Small intestine (tissue), 7 donors: ENCODE measurements at regions not wholly inside any gene's neighbourhood (a gene's known extent, or its start where the extent isn't known, plus 50 kb on each side); places are given as distances from the start of the nearest gene placed in this dataset.

Experiments
- DNase-seq, 2 donors: peaks; one replicate each; pipeline versions ENCODE4 v3.0.0 to v3.0.0-alpha.2; 2013
- FAIRE-seq: peaks from 2 replicates; lab custom pipeline; 2012; peaks lifted over from hg19 to GRCh38; lab: Jason Lieb, UNC
- H3K27ac ChIP-seq, 3 donors: one replicate each; pipeline ENCODE4 v1.5.1; 2013; ENCODE audit warnings: low read length in 2 of 3, mild to moderate bottlenecking in 2 of 3, control low read depth in 1 of 3, inconsistent platforms in 1 of 3, low read depth in 1 of 3, moderate library complexity in 1 of 3
- H3K27me3 ChIP-seq, 3 donors: one replicate each; pipeline ENCODE4 v1.6.1; 2013; ENCODE audit warnings: low read length in 3 of 3, inconsistent platforms in 1 of 3; ENCODE audit not compliant: control insufficient read depth in 3 of 3, insufficient read depth in 3 of 3
- H3K36me3 ChIP-seq, 3 donors: one replicate each; pipeline ENCODE4 v1.6.1; 2013; ENCODE audit warnings: low read length in 3 of 3, inconsistent platforms in 1 of 3, low read depth in 1 of 3, mild to moderate bottlenecking in 1 of 3, moderate library complexity in 1 of 3; ENCODE audit not compliant: control insufficient read depth in 3 of 3, insufficient read depth in 2 of 3
- H3K4me1 ChIP-seq, 3 donors: one replicate each; pipeline ENCODE4 v1.6.1; 2013; ENCODE audit warnings: low read length in 2 of 3, inconsistent platforms in 1 of 3, low read depth in 1 of 3, mild to moderate bottlenecking in 1 of 3, moderate library complexity in 1 of 3; ENCODE audit not compliant: control insufficient read depth in 3 of 3, insufficient read depth in 2 of 3
- H3K4me3 ChIP-seq, 3 donors: one replicate each; pipeline ENCODE4 v1.5.1; 2013; ENCODE audit warnings: low read length in 3 of 3, control low read depth in 1 of 3, inconsistent platforms in 1 of 3, low read depth in 1 of 3, mild to moderate bottlenecking in 1 of 3, moderate library complexity in 1 of 3
- H3K9me3 ChIP-seq, 2 donors: one replicate each; pipeline ENCODE4 v1.6.1; 2013; ENCODE audit warnings: low read depth in 1 of 2, low read length in 1 of 2; ENCODE audit not compliant: control insufficient read depth in 2 of 2, insufficient read depth in 1 of 2
- WGBS, 3 donors: extraction: QIAGEN DNeasy Blood & Tissue Kit; methylation state at CpG; one replicate each; pipeline ENCODE4 v1.1.7; 2013; 5-methylcytosine and 5-hydroxymethylcytosine counted together
- donor health status: healthy with polysubstance abuse.
- donor health status: control.
- donor health status: control.
- donor health status: Bipolar disorder and iron deficiency.
- donor health status: healthy.

- H3K27ac ChIP-seq, result no peak overlapping the region
- H3K4me3 ChIP-seq, result no peak overlapping the region
- FAIRE-seq (no peak), DNase-seq (no peak)
- H3K9me3 ChIP-seq, result no peaks in the 10 kb centered on the region
- H3K4me1 ChIP-seq, result no peaks in the 10 kb centered on the region
- 34 to 43% (median 42%) methylated on average over 1 of the region's 1 CpG for WGBS, 3 donors
- H3K36me3 ChIP-seq, result no peaks in the 10 kb centered on the region
- H3K27me3 ChIP-seq, result no peaks in the 10 kb centered on the region
These were observed 240.9 kb upstream of the ADGRL2 start for GRCh38 chr1:81559662-81560350.

GRCh38 chr1:81558291-81559076, 242.2 kb upstream of the ADGRL2 start:
- no peak for FAIRE-seq
- no peaks in the 10 kb centered on the region for H3K4me1 ChIP-seq
- no peaks in the 10 kb centered on the region for H3K27me3 ChIP-seq
- 31 to 72% (median 51%) methylated on average over 1 of the region's 1 CpG for WGBS, 3 donors
- H3K4me3 ChIP-seq, result no peak overlapping the region
- no peak overlapping the region for H3K27ac ChIP-seq
- no peaks in the 10 kb centered on the region for H3K9me3 ChIP-seq
- no peaks in the 10 kb centered on the region for H3K36me3 ChIP-seq
- peak in 1 of 2 donors; percentile 6 for DNase-seq

- FAIRE-seq (no peak), DNase-seq (no peak)
- 93 to 95% (median 95%) methylated on average over 11 of the region's 11 CpGs for WGBS, 3 donors
- Histone ChIP-seq H3K9me3 (no peaks in the 10 kb centered on the region), H3K27ac (no peak overlapping the region), H3K27me3 (no peaks in the 10 kb centered on the region), H3K4me3 (no peak overlapping the region), H3K4me1 (no peaks in the 10 kb centered on the region), H3K36me3 (no peaks in the 10 kb centered on the region)
These were observed 243.8 kb upstream of the ADGRL2 start for GRCh38 chr1:81556968-81557367.

GRCh38 chr1:81554534-81554933, 246.2 kb upstream of the ADGRL2 start:
- FAIRE-seq (no peak), DNase-seq (no peak)
- Histone ChIP-seq H3K36me3 (no peaks in the 10 kb centered on the region), H3K4me3 (no peak overlapping the region), H3K27me3 (no peaks in the 10 kb centered on the region), H3K27ac (no peak overlapping the region), H3K9me3 (no peaks in the 10 kb centered on the region), H3K4me1 (no peaks in the 10 kb centered on the region)
- WGBS, 3 donors, result 35 to 98% (median 94%) methylated on average over 1 of the region's 1 CpG

- Histone ChIP-seq H3K36me3 (no peaks in the 10 kb centered on the region), H3K4me3 (no peak overlapping the region), H3K9me3 (no peaks in the 10 kb centered on the region), H3K27me3 (no peaks in the 10 kb centered on the region), H3K4me1 (no peaks in the 10 kb centered on the region), H3K27ac (no peak overlapping the region)
- DNase-seq, result no peak
- 62 to 78% (median 66%) methylated on average over 2 of the region's 2 CpGs for WGBS, 3 donors
- no peak for FAIRE-seq
These were observed 246.6 kb upstream of the ADGRL2 start for GRCh38 chr1:81554108-81554507.

- 80 to 96% (median 93%) methylated on average over 1 of the region's 1 CpG for WGBS, 3 donors
- no peak overlapping the region for H3K27ac ChIP-seq
- no peaks in the 10 kb centered on the region for H3K27me3 ChIP-seq
- H3K4me3 ChIP-seq, result no peak overlapping the region
- no peaks in the 10 kb centered on the region for H3K4me1 ChIP-seq
- no peak for FAIRE-seq
- no peaks in the 10 kb centered on the region for H3K36me3 ChIP-seq
- no peak for DNase-seq
- H3K9me3 ChIP-seq, result no peaks in the 10 kb centered on the region
These were observed 247.2 kb upstream of the ADGRL2 start for GRCh38 chr1:81553503-81553902.

GRCh38 chr1:81551946-81552345, 248.8 kb upstream of the ADGRL2 start:
- FAIRE-seq (no peak), DNase-seq (no peak)
- Histone ChIP-seq H3K4me1 (no peaks in the 10 kb centered on the region), H3K27ac (no peak overlapping the region), H3K9me3 (no peaks in the 10 kb centered on the region), H3K4me3 (no peak overlapping the region), H3K36me3 (no peaks in the 10 kb centered on the region), H3K27me3 (no peaks in the 10 kb centered on the region)
- WGBS, 3 donors, result 18 to 62% (median 38%) methylated on average over 1 of the region's 1 CpG

GRCh38 chr1:81550753-81551152, 250.0 kb upstream of the ADGRL2 start:
- 47 to 73% (median 57%) methylated on average over 1 of the region's 1 CpG for WGBS, 3 donors
- Histone ChIP-seq H3K27ac (no peak overlapping the region), H3K27me3 (no peaks in the 10 kb centered on the region), H3K36me3 (no peaks in the 10 kb centered on the region), H3K4me1 (no peaks in the 10 kb centered on the region), H3K4me3 (no peak overlapping the region), H3K9me3 (no peaks in the 10 kb centered on the region)
- FAIRE-seq (no peak), DNase-seq (peak in 1 of 2 donors; percentile 37)
